MM.1S (cell line): ENCODE measurements at regions not wholly inside any gene's neighbourhood (a gene's known extent, or its start where the extent isn't known, plus 50 kb on each side); places are given as distances from the start of the nearest gene placed in this dataset.

Experiments used
- CTCF ChIP-seq: fragments of 300-600 bp; sonication (generic); IDR thresholded peaks from 2 replicates; pipeline ENCODE4 v1.5.1; 2016; ENCODE audit warnings: antibody characterized with exemption, low read length, mixed read lengths
- EZH2 ChIP-seq: fragments of 300-600 bp; sonication (generic); optimal IDR thresholded peaks from 2 replicates; pipeline ENCODE3; 2017; ENCODE audit warnings: low read depth, mild to moderate bottlenecking, antibody characterized with exemption, low read length, mixed read lengths
- EZH2phosphoT487 ChIP-seq: fragments of 300-600 bp; sonication (generic); IDR thresholded peaks from 2 replicates; pipeline ENCODE4 v1.6.1; 2018; ENCODE audit warnings: antibody characterized with exemption, low read length

DNA sequence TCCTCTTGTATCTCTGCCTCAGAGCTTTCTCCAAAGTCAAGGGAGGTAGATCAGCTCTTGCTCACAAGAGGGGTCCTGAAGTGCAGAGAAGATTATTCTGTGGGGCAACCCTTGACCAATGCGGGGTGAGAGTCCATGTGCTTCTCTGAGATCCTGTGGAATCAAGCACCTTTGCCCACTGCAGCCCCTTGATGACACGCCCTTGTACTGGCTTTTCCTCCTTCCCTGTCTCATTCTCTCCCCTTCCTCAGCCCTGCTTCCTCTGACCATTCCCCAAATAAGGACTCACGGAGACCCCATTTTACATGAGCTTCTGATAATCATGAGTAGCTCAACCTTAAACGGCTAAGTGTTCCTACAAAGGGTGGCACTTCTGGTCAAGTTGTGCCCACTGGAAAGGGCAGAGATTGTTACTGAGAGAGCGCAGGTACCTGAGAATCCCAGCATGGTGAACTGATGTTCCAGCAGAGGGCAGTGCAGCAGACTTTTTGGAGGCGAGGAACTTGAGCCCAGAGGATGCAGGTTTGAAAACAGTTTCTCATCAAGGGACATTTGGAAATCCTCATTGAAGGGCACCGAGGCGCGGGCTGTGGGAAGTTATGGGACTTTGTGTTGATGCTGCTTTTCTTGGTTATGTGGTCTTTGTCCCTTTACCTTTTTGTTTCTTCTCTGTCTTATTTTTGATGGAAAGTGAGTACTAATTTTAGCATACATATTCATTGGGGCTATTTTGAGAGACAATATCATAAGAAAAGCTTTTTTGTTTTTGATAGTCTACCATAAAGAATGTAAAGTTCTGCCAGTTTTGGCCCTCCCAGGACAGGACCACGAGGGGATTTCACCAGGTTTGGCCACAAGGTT, 201.3 kb downstream of the RBM46 start:
- peak; percentile 75 for TF ChIP-seq CTCF
- no peak for TF ChIP-seq EZH2phosphoT487
- no peak for TF ChIP-seq EZH2
